CD14-positive monocyte (primary cell): ENCODE measurements at regions not wholly inside any gene's neighbourhood (a gene's known extent, or its start where the extent isn't known, plus 50 kb on each side); places are given as distances from the start of the nearest gene placed in this dataset.

Source experiments
- DNase-seq, 3 donors: peaks; one replicate each; pipeline ENCODE4 v3.0.0-alpha.2; 2011 to 2022
- H2AFZ ChIP-seq: 2 replicates; pipeline ENCODE4 v1.6.0; 2012; ENCODE audit warnings: mild to moderate bottlenecking, low read depth, low read length, inconsistent platforms; ENCODE audit not compliant: insufficient read depth, poor library complexity, severe bottlenecking
- H3K27ac ChIP-seq, 2 donors: 1 replicate in 1 of 2; 2 replicates in 1 of 2; pipeline ENCODE4 v1.5.1; 2012 to 2013; ENCODE audit warnings: low read length in 2 of 2, control low read depth in 1 of 2, inconsistent platforms in 1 of 2, low read depth in 1 of 2, mild to moderate bottlenecking in 1 of 2
- H3K27me3 ChIP-seq, 2 donors: one replicate each; pipeline versions ENCODE4 v1.6.0 to v1.6.1; 2011 to 2013; ENCODE audit warnings: low read length in 2 of 2; ENCODE audit not compliant: control insufficient read depth in 2 of 2, insufficient read depth in 2 of 2
- H3K36me3 ChIP-seq, 2 donors: replicated peaks in 1 of 2; 1 replicate in 1 of 2; 2 replicates in 1 of 2; pipeline versions ENCODE4 v1.5.1 to v1.6.1; 2012 to 2013; ENCODE audit warnings: low read length in 2 of 2, control low read depth in 1 of 2, inconsistent platforms in 1 of 2, mild to moderate bottlenecking in 1 of 2; ENCODE audit not compliant: insufficient read depth in 2 of 2, control insufficient read depth in 1 of 2
- H3K4me1 ChIP-seq, 2 donors: 1 replicate in 1 of 2; 2 replicates in 1 of 2; pipeline versions ENCODE4 v1.5.1 to v1.6.1; 2012 to 2013; ENCODE audit warnings: low read length in 2 of 2, control low read depth in 1 of 2, inconsistent platforms in 1 of 2, mild to moderate bottlenecking in 1 of 2, moderate library complexity in 1 of 2; ENCODE audit not compliant: insufficient read depth in 2 of 2, control insufficient read depth in 1 of 2
- H3K4me2 ChIP-seq: replicated peaks from 2 replicates; pipeline ENCODE3; 2012; ENCODE audit warnings: low read length, moderate library complexity, mild to moderate bottlenecking; ENCODE audit not compliant: poor library complexity, severe bottlenecking; ENCODE audit errors: extremely low read depth
- H3K4me3 ChIP-seq, 3 experiments: fragments of 200-600 bp in 1 of 3; sonication (generic) in 1 of 3; replicated peaks in 1 of 3; 1 replicate in 2 of 3; 2 replicates in 1 of 3; pipeline ENCODE4 v1.5.1; 2011 to 2013; ENCODE audit warnings: low read length in 3 of 3, mild to moderate bottlenecking in 3 of 3, control low read depth in 2 of 3, low read depth in 2 of 3, inconsistent platforms in 1 of 3, moderate library complexity in 1 of 3
- H3K79me2 ChIP-seq: 2 replicates; pipeline ENCODE4 v1.6.0; 2012; ENCODE audit warnings: mild to moderate bottlenecking, control low read depth, inconsistent platforms, low read length, moderate library complexity; ENCODE audit not compliant: insufficient read depth
- H3K9ac ChIP-seq: 2 replicates; pipeline ENCODE4 v1.6.0; 2017; ENCODE audit warnings: low read length, mild to moderate bottlenecking; ENCODE audit not compliant: insufficient read depth, poor library complexity, severe bottlenecking
- H3K9me3 ChIP-seq, 2 donors: replicated peaks in 1 of 2; 1 replicate in 1 of 2; 2 replicates in 1 of 2; pipeline versions ENCODE4 v1.5.1 to v1.6.1; 2012 to 2013; ENCODE audit warnings: low read length in 2 of 2, control low read depth in 1 of 2; ENCODE audit not compliant: control insufficient read depth in 1 of 2, insufficient read depth in 1 of 2
- H4K20me1 ChIP-seq: 2 replicates; pipeline ENCODE4 v1.6.0; 2012; ENCODE audit warnings: mild to moderate bottlenecking, low read length, control low read depth, moderate library complexity; ENCODE audit not compliant: insufficient read depth
- H3K27ac Mint-ChIP-seq, 7 donors: one replicate each; pipeline ENCODE4 v1.8.0; 2020; ENCODE audit warnings: mild to moderate bottlenecking in 7 of 7, mixed read lengths in 7 of 7, moderate library complexity in 6 of 7, inconsistent platforms in 2 of 7
- H3K27me3 Mint-ChIP-seq, 3 donors: one replicate each; pipeline ENCODE4 v1.8.0; 2021 to 2022; ENCODE audit warnings: low read depth in 3 of 3, mild to moderate bottlenecking in 3 of 3, mixed read lengths in 3 of 3, moderate library complexity in 3 of 3, inconsistent platforms in 1 of 3
- H3K36me3 Mint-ChIP-seq, 2 donors: one replicate each; pipeline ENCODE4 v1.8.0; 2020; ENCODE audit warnings: mixed read lengths in 2 of 2, inconsistent platforms in 1 of 2, mild to moderate bottlenecking in 1 of 2
- H3K4me1 Mint-ChIP-seq: one replicate; pipeline ENCODE4 v1.8.0; 2020; ENCODE audit warnings: mild to moderate bottlenecking, mixed read lengths
- H3K4me3 Mint-ChIP-seq, 2 donors: one replicate each; pipeline ENCODE4 v1.8.0; 2020; ENCODE audit warnings: mild to moderate bottlenecking in 2 of 2, mixed read lengths in 2 of 2, moderate library complexity in 1 of 2
- H3K9me3 Mint-ChIP-seq, 7 donors: one replicate each; pipeline ENCODE4 v1.8.0; 2020 to 2022; ENCODE audit warnings: mixed read lengths in 7 of 7, mild to moderate bottlenecking in 6 of 7, moderate library complexity in 6 of 7, inconsistent platforms in 2 of 7
- CTCF ChIP-seq: fragments of 200-600 bp; IDR thresholded peaks from one replicate; pipeline ENCODE4 v1.8.0; 2022; ENCODE audit warnings: antibody characterized with exemption, mild to moderate bottlenecking
- WGBS: methylation state at CpG from one replicate; pipeline ENCODE4 v1.1.5; 2013; ENCODE audit warnings: missing lambda C conversion rate; ENCODE audit not compliant: insufficient coverage; 5-methylcytosine and 5-hydroxymethylcytosine counted together
- intact Hi-C, 2 donors: fragments of 100-400 bp; cut with micrococcal nuclease; formaldehyde crosslinking; loops; one replicate each; pipeline versions ENCODE4 v1.15.0 to v1.15.1; 2023

GRCh38 chr5:2196416-2196815, 313.7 kb upstream of the IRX4 start:
- H3K27ac ChIP-seq: no peak overlapping the region
- H2AFZ ChIP-seq: no peak overlapping the region
- H3K36me3 Mint-ChIP-seq: no peaks in the 10 kb centered on the region
- H3K9ac ChIP-seq: no peak overlapping the region
- no peak overlapping the region for H3K4me2 ChIP-seq
- no peaks in the 10 kb centered on the region for H3K79me2 ChIP-seq
- H4K20me1 ChIP-seq: no peaks in the 10 kb centered on the region
- no peak overlapping the region for H3K27ac Mint-ChIP-seq
- H3K9me3 Mint-ChIP-seq: peaks cover 5 to 13% (median 9%) of the 10 kb centered on the region in 7 donors
- H3K4me1 Mint-ChIP-seq: no peaks in the 10 kb centered on the region
- H3K27me3 Mint-ChIP-seq: peaks cover 0 to 3% (median 1%) of the 10 kb centered on the region in 3 donors
- no peak for TF ChIP-seq CTCF
- 88% methylated on average over 8 of the region's 9 CpGs for WGBS
- no peaks in the 10 kb centered on the region for H3K36me3 ChIP-seq
- no peak for DNase-seq
- H3K4me1 ChIP-seq: no peaks in the 10 kb centered on the region
- no peaks in the 10 kb centered on the region for H3K27me3 ChIP-seq
- intact Hi-C loops: no loop called here
- peaks cover 0 to 11% of the 10 kb centered on the region in 2 donors for H3K9me3 ChIP-seq
- no peak overlapping the region for H3K4me3 ChIP-seq
- no peak overlapping the region for H3K4me3 Mint-ChIP-seq

- 71% methylated on average over 2 of the region's 2 CpGs for WGBS
- Histone ChIP-seq H3K79me2 (no peaks in the 10 kb centered on the region), H3K9ac (no peak overlapping the region), H3K4me2 (no peak overlapping the region), H3K4me1 (no peaks in the 10 kb centered on the region), H4K20me1 (no peaks in the 10 kb centered on the region), H3K4me3 (no peak overlapping the region), H2AFZ (no peak overlapping the region), H3K9me3 (peaks cover 0 to 11% of the 10 kb centered on the region in 2 donors), H3K27ac (no peak overlapping the region), H3K27me3 (no peaks in the 10 kb centered on the region), H3K36me3 (no peaks in the 10 kb centered on the region)
- peaks cover 3 to 13% (median 9%) of the 10 kb centered on the region in 7 donors for H3K9me3 Mint-ChIP-seq
- H3K4me1 Mint-ChIP-seq: no peaks in the 10 kb centered on the region
- H3K4me3 Mint-ChIP-seq: no peak overlapping the region
- no peaks in the 10 kb centered on the region for H3K36me3 Mint-ChIP-seq
- no peak for DNase-seq
- no peak for TF ChIP-seq CTCF
- H3K27me3 Mint-ChIP-seq: peaks cover 0 to 3% (median 1%) of the 10 kb centered on the region in 3 donors
- intact Hi-C loops: no loop called here
- no peak overlapping the region for H3K27ac Mint-ChIP-seq
Measured at GRCh38 chr5:2194949-2195348, 312.2 kb upstream of the IRX4 start.
